ENCODE measurements at regions not wholly inside any gene's neighbourhood (a gene's known extent, or its start where the extent isn't known, plus 50 kb on each side); places are given as distances from the start of the nearest gene placed in this dataset.

- TF ChIP-seq CTCF (IDR thresholded peaks at IDR 0.05; ENCODE audit: insufficient read depth, low read length, poor library complexity, severe bottlenecking) = no peak
- no peaks in the 10 kb centered on the region for H3K27me3 ChIP-seq (replicated peaks; ENCODE audit: control insufficient read depth, insufficient read depth, low read length)
- H3K36me3 ChIP-seq (ENCODE audit: control insufficient read depth, insufficient read depth, low read length) = no peaks in the 10 kb centered on the region
- DNase-seq (ENCODE audit: extremely low read depth, insufficient read length) = no peak
- no peak overlapping the region for H3K4me3 ChIP-seq (replicated peaks; ENCODE audit: low read depth, low read length)
Observed at GRCh38 chr5:97907646-97908400, 724.8 kb upstream of the RIOK2 start.

GRCh38 chr5:97909541-97909940, 726.5 kb upstream of the RIOK2 start:
- Histone ChIP-seq H3K27me3 (replicated peaks; ENCODE audit: control insufficient read depth, insufficient read depth, low read length) (no peaks in the 10 kb centered on the region), H3K4me3 (replicated peaks; ENCODE audit: low read depth, low read length) (no peak overlapping the region), H3K36me3 (ENCODE audit: control insufficient read depth, insufficient read depth, low read length) (no peaks in the 10 kb centered on the region)
- TF ChIP-seq CTCF (IDR thresholded peaks at IDR 0.05; ENCODE audit: insufficient read depth, low read length, poor library complexity, severe bottlenecking) = no peak
- no peak for DNase-seq (ENCODE audit: extremely low read depth, insufficient read length)

- no peak for TF ChIP-seq CTCF (IDR thresholded peaks at IDR 0.05; ENCODE audit: insufficient read depth, low read length, poor library complexity, severe bottlenecking)
- Histone ChIP-seq H3K27me3 (replicated peaks; ENCODE audit: control insufficient read depth, insufficient read depth, low read length) (no peaks in the 10 kb centered on the region), H3K4me3 (replicated peaks; ENCODE audit: low read depth, low read length) (no peak overlapping the region), H3K36me3 (ENCODE audit: control insufficient read depth, insufficient read depth, low read length) (no peaks in the 10 kb centered on the region)
- no peak for DNase-seq (ENCODE audit: extremely low read depth, insufficient read length)
Observed at GRCh38 chr5:97914483-97914882, 731.4 kb upstream of the RIOK2 start.

GRCh38 chr5:97915106-97915505, 732.1 kb upstream of the RIOK2 start:
- no peaks in the 10 kb centered on the region for H3K36me3 ChIP-seq (ENCODE audit: control insufficient read depth, insufficient read depth, low read length)
- no peak for TF ChIP-seq CTCF (IDR thresholded peaks at IDR 0.05; ENCODE audit: insufficient read depth, low read length, poor library complexity, severe bottlenecking)
- no peak overlapping the region for H3K4me3 ChIP-seq (replicated peaks; ENCODE audit: low read depth, low read length)
- no peak for DNase-seq (ENCODE audit: extremely low read depth, insufficient read length)
- H3K27me3 ChIP-seq (replicated peaks; ENCODE audit: control insufficient read depth, insufficient read depth, low read length) = no peaks in the 10 kb centered on the region

GRCh38 chr5:97918057-97918456, 735.0 kb upstream of the RIOK2 start:
- no peak overlapping the region for H3K4me3 ChIP-seq (replicated peaks; ENCODE audit: low read depth, low read length)
- H3K27me3 ChIP-seq (replicated peaks; ENCODE audit: control insufficient read depth, insufficient read depth, low read length) = no peaks in the 10 kb centered on the region
- no peaks in the 10 kb centered on the region for H3K36me3 ChIP-seq (ENCODE audit: control insufficient read depth, insufficient read depth, low read length)
- DNase-seq (ENCODE audit: extremely low read depth, insufficient read length) = no peak
- TF ChIP-seq CTCF (IDR thresholded peaks at IDR 0.05; ENCODE audit: insufficient read depth, low read length, poor library complexity, severe bottlenecking) = no peak

- no peak for DNase-seq (ENCODE audit: extremely low read depth, insufficient read length)
- Histone ChIP-seq H3K27me3 (replicated peaks; ENCODE audit: control insufficient read depth, insufficient read depth, low read length) (no peaks in the 10 kb centered on the region), H3K4me3 (replicated peaks; ENCODE audit: low read depth, low read length) (no peak overlapping the region), H3K36me3 (ENCODE audit: control insufficient read depth, insufficient read depth, low read length) (no peaks in the 10 kb centered on the region)
- TF ChIP-seq CTCF (IDR thresholded peaks at IDR 0.05; ENCODE audit: insufficient read depth, low read length, poor library complexity, severe bottlenecking) = no peak
Observed at GRCh38 chr5:97918620-97919019, 735.6 kb upstream of the RIOK2 start.
